Fibroblast of the aortic adventitia (primary cell): ENCODE measurements at regions not wholly inside any gene's neighbourhood (a gene's known extent, or its start where the extent isn't known, plus 50 kb on each side); places are given as distances from the start of the nearest gene placed in this dataset.

Experiments used
- DNase-seq: peaks from one replicate; pipeline ENCODE4 v3.0.0-alpha.2; 2010; ENCODE audit warnings: low read depth
- H3K4me3 ChIP-seq: 2 replicates; pipeline ENCODE4 v1.5.1; 2011; ENCODE audit warnings: low read depth, mild to moderate bottlenecking, control low read depth, low read length, moderate library complexity
- CTCF ChIP-seq: IDR thresholded peaks from 2 replicates; pipeline ENCODE4 v1.5.1; 2011; ENCODE audit warnings: mild to moderate bottlenecking, low read length, control low read depth, inconsistent platforms; ENCODE audit not compliant: insufficient read depth

GRCh38 chr1:228833911-228834688, 98.8 kb downstream of the RHOU start:
- TF ChIP-seq CTCF: no peak
- no peak for DNase-seq
- no peak overlapping the region for H3K4me3 ChIP-seq

- DNase-seq: no peak
- H3K4me3 ChIP-seq: no peak overlapping the region
- no peak for TF ChIP-seq CTCF
Measured at GRCh38 chr1:228835456-228835855, 100.2 kb downstream of the RHOU start.

- no peak overlapping the region for H3K4me3 ChIP-seq
- TF ChIP-seq CTCF: no peak
- no peak for DNase-seq
Measured at GRCh38 chr1:228835911-228836310, 100.6 kb downstream of the RHOU start.

- no peak for TF ChIP-seq CTCF
Measured at GRCh38 chr1:228836427-228836826, 101.1 kb downstream of the RHOU start.

GRCh38 chr1:228837032-228837431, 101.8 kb downstream of the RHOU start:
- TF ChIP-seq CTCF: no peak
- no peak overlapping the region for H3K4me3 ChIP-seq
- DNase-seq: no peak

More at GRCh38 chr1:228836427-228836826, 101.1 kb downstream of the RHOU start:
- DNase-seq: no peak
- no peak overlapping the region for H3K4me3 ChIP-seq

GRCh38 chr1:228837817-228838716, 102.8 kb downstream of the RHOU start:
- TF ChIP-seq CTCF: no peak
- H3K4me3 ChIP-seq: no peak overlapping the region
- DNase-seq: peak; percentile 95
